ENCODE measurements at regions not wholly inside any gene's neighbourhood (a gene's known extent, or its start where the extent isn't known, plus 50 kb on each side); places are given as distances from the start of the nearest gene placed in this dataset.

- TF ChIP-seq ETS1 (IDR thresholded peaks at IDR 0.05), result no peak
Measured at GRCh38 chr7:12768948-12769347, 81.5 kb downstream of the ARL4A start (continued).

- Mint-ChIP-seq H3K27me3 (ENCODE audit: insufficient read depth, low read depth, poor library complexity) (no peaks in the 10 kb centered on the region), H3K27ac (peak overlapping the region; percentile 69; the same call in 1 of the 2 replicates), H3K9me3 (peaks cover 10% of the 10 kb centered on the region; the same call in 2 of the 3 replicates), H3K4me1 (peaks cover 42% of the 10 kb centered on the region), H3K4me3 (no peak overlapping the region), H3K36me3 (ENCODE audit: low read depth) (peaks cover 14% of the 10 kb centered on the region; the same call in 2 of the 3 replicates)
- ATAC-seq (no peak), DNase-seq (ENCODE audit: low spot score) (no peak)
- Histone ChIP-seq H3K36me3 (ENCODE audit: insufficient read depth) (no peaks in the 10 kb centered on the region), H3K9me2 (ENCODE audit: insufficient read depth) (0 out of 2 replicates have a peak, but pooled peaks cover 6% of the 10 kb centered on the region), H3K4me3 (peak overlapping the region; percentile 1; the same call in 1 of the 2 replicates), H2AFZ (no peak overlapping the region), H4K20me1 (replicated peaks; ENCODE audit: insufficient read depth) (no peaks in the 10 kb centered on the region), H3K79me2 (replicated peaks; ENCODE audit: insufficient read depth) (no peaks in the 10 kb centered on the region), H3K4me1 (ENCODE audit: insufficient read depth) (peaks cover 39% of the 10 kb centered on the region), H3F3A (replicated peaks; ENCODE audit: low read depth) (no peaks in the 10 kb centered on the region), H3K27ac (ENCODE audit: low read depth) (peak overlapping the region; percentile 86), H3K27me3 (ENCODE audit: insufficient read depth) (no peaks in the 10 kb centered on the region), H3K4me2 (peak overlapping the region; percentile 23)
- TF ChIP-seq CREB1 (CRISPR knock-in tag; IDR thresholded peaks at IDR 0.05; ENCODE audit: low read depth), result no peak
- no peak for TF ChIP-seq CTCF (conservative IDR thresholded peaks at IDR 0.05; ENCODE audit: low read depth in 2 of 2)
- TF ChIP-seq NANOG (IDR thresholded peaks at IDR 0.05; ENCODE audit: borderline replicate concordance), result no peak
Measured at GRCh38 chr7:12769444-12769843, 82.0 kb downstream of the ARL4A start.

GRCh38 chr7:12770227-12770975 is 83.0 kb downstream of the ARL4A start:
- 0 out of 3 replicates have a peak overlapping the region, but pooled peaks have one; percentile 1 for H3K4me3 Mint-ChIP-seq
- H3K27ac ChIP-seq (ENCODE audit: low read depth), result peak overlapping the region; percentile 86
- H3K36me3 ChIP-seq (ENCODE audit: insufficient read depth), result no peaks in the 10 kb centered on the region
- no peaks in the 10 kb centered on the region for H4K20me1 ChIP-seq (replicated peaks; ENCODE audit: insufficient read depth)
- peaks cover 39% of the 10 kb centered on the region for H3K4me1 Mint-ChIP-seq
- H3K27me3 ChIP-seq (ENCODE audit: insufficient read depth), result no peaks in the 10 kb centered on the region
- peak overlapping the region; percentile 9; the same call in 1 of the 2 replicates for H3K4me3 ChIP-seq
- H3K4me2 ChIP-seq, result peak overlapping the region; percentile 23
- H3F3A ChIP-seq (replicated peaks; ENCODE audit: low read depth), result no peaks in the 10 kb centered on the region
- H3K27ac Mint-ChIP-seq, result peak overlapping the region; percentile 69
- DNase-seq (ENCODE audit: low spot score), result peak; percentile 35
- peaks cover 14% of the 10 kb centered on the region; the same call in 2 of the 3 replicates for H3K36me3 Mint-ChIP-seq (ENCODE audit: low read depth)
- 0 out of 2 replicates have a peak, but pooled peaks cover 6% of the 10 kb centered on the region for H3K9me2 ChIP-seq (ENCODE audit: insufficient read depth)
- H3K79me2 ChIP-seq (replicated peaks; ENCODE audit: insufficient read depth), result no peaks in the 10 kb centered on the region
- H3K9me3 Mint-ChIP-seq, result peaks cover 10% of the 10 kb centered on the region; the same call in 2 of the 3 replicates
- H2AFZ ChIP-seq, result no peak overlapping the region
- peaks cover 36% of the 10 kb centered on the region for H3K4me1 ChIP-seq (ENCODE audit: insufficient read depth)
- peak; percentile 75 for ATAC-seq
- no peaks in the 10 kb centered on the region for H3K27me3 Mint-ChIP-seq (ENCODE audit: insufficient read depth, low read depth, poor library complexity)
- TF ChIP-seq NANOG (IDR thresholded peaks at IDR 0.05; ENCODE audit: borderline replicate concordance) (peak; percentile 71; the same call in 1 of the 2 replicates), CREB1 (CRISPR knock-in tag; IDR thresholded peaks at IDR 0.05; ENCODE audit: low read depth) (no peak), ETS1 (IDR thresholded peaks at IDR 0.05) (no peak), ZNF462 (CRISPR knock-in tag; IDR thresholded peaks at IDR 0.05) (no peak), ZNF331 (CRISPR knock-in tag; IDR thresholded peaks at IDR 0.05; ENCODE audit: low read depth) (no peak)

Measured in GM23338 (cell line).